Fibroblast of peridontal ligament (primary cell): ENCODE measurements at regions not wholly inside any gene's neighbourhood (a gene's known extent, or its start where the extent isn't known, plus 50 kb on each side); places are given as distances from the start of the nearest gene placed in this dataset.

ENCODE experiments used
- DNase-seq: peaks from one replicate; pipeline ENCODE4 v3.0.0-alpha.2; 2010; ENCODE audit errors: extremely low read depth

- no peak for DNase-seq
Measured at GRCh38 chr4:98765771-98766170, 107.4 kb upstream of the TSPAN5 start.

- DNase-seq: no peak
Measured at GRCh38 chr4:98758182-98758581, 99.8 kb upstream of the TSPAN5 start.

- DNase-seq: no peak
Measured at GRCh38 chr4:98754736-98755135, 96.3 kb upstream of the TSPAN5 start.

GRCh38 chr4:98749206-98749605 is 90.8 kb upstream of the TSPAN5 start:
- peak; percentile 10 for DNase-seq

DNA sequence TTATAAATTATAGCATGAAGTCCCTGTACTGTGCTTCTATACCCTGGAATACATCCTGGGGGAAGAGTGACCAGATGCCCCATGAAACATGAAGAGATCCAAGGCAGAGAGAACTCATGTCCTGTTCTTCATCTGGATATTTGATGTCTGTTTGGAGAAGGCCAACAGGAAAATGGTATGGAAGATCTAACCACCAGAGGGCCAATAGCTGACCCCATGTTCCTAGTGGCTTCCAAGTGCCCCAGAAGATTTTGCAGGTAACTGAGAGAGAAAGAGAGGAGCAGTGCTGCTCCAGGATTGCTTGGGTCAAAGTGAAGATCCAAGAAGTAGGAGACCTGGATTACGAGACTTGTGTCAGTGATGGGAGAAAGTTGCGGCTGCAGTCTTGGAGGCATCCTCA is 90.2 kb upstream of the TSPAN5 start:
- no peak for DNase-seq

DNA sequence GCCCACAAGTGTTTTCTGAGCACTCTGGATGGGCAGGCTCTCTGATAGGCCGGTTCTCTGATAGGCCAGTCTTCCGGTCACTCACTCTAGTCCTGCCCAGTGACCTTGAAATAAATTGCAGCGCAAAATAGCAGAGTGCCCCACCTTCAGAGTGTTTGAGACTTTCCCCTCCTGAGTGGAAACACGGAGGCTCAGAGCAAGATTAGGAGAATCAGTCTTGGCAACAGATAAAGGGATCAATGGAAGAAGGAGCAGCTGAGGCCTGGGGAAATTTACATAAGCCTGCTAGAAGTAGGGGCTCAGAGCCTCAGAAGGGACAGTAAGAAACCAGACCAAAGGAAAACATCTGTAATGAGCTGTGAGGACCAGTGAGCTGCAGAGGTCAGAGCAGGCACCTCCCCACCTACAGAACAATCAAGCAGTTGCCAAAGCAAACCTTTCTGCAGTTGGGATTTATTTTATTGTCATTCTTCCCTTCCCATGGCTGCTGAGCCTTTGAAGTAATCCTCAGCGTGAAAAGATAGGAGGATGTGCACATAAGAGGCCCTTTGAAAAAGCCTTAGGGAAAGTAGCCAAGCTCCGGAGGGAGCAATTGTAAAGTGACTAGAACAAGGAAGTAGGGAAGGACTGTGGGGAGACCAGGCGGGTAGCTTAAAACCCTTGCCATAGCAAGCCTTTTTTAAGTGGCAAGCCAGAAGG is 89.1 kb upstream of the TSPAN5 start:
- DNase-seq: no peak

GRCh38 chr4:98746936-98747335 is 88.5 kb upstream of the TSPAN5 start:
- DNase-seq: peak; percentile 12

DNA sequence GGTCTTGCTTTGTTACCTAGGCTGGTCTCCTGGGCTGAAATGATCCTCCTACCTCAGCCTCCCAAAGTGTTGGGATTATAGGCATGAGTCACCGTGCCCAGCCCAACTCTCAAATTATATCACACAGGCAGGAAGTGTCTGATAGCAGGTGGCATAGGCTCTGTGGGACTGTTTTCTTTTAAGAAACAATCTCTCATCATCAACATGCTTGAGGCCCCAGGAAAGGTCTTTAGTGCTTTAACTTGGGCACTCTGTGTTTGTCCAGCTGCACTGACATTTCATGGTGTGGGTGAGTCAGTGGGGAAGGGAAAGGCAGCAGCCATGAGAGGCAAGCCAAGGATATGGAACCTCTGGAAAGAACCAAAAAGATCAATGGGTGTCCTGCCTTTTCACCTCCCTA is 88.1 kb upstream of the TSPAN5 start:
- DNase-seq: peak; percentile 15

DNA sequence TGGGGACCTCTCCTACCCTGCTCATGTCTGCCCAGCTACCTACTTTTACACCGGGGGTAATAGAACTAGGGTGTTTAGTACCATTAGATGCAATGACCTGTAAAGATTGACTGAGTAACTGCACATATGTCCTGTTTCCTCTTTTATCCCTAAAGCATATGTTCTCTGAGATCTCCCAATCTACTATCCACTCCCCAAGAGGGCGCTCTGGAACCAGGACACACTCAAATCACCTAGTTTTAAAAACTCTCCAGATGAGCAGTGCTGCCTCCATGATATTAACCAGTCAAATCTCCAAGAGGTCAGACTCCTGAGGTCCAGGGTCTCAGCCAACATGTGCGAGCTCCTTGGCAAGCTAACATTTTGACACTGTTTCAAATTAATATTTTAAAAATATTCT is 87.0 kb upstream of the TSPAN5 start:
- DNase-seq: no peak

- DNase-seq: no peak
Measured at GRCh38 chr4:98744372-98745150, 86.2 kb upstream of the TSPAN5 start.

DNA sequence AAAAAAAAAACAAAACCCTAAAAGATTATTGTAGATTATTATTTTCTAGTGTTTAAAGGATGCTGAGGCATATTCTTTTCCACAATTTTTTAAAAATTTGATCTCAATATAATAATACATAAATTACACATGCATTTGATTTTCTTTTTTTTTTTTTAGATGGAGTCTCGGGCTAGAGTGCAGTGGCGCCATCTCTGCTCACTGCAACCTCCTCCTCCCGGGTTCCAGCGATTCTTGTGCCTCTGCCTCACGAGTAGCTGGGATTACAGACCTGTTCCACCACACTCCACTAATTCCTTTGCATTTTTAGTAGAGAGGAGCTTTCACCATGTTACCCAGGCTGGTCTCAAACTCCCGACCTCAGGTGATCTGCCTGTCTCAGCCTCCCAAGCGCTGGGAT is 83.5 kb upstream of the TSPAN5 start:
- no peak for DNase-seq

DNA sequence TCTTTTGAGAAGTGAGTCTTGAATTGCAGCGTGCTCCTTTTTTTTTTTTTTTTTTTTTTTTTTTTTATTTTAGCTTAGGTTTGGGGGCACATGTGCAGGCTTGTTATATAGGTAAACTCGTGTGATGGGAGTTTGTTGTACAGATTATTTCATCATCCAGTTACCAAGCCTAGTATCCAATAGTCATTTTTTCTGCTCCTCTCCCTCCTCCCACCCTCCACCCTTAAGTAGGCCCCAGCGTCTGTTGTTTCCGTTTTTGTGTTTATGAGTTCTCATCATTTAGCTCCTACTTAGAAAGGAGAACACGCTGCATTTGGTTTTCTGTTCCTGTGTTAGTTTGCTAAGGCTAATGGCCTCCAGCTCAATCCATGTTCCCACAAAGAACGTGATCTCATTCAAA is 81.3 kb upstream of the TSPAN5 start:
- DNase-seq: no peak

- no peak for DNase-seq
Measured at GRCh38 chr4:98733601-98734000, 75.2 kb upstream of the TSPAN5 start.

DNA sequence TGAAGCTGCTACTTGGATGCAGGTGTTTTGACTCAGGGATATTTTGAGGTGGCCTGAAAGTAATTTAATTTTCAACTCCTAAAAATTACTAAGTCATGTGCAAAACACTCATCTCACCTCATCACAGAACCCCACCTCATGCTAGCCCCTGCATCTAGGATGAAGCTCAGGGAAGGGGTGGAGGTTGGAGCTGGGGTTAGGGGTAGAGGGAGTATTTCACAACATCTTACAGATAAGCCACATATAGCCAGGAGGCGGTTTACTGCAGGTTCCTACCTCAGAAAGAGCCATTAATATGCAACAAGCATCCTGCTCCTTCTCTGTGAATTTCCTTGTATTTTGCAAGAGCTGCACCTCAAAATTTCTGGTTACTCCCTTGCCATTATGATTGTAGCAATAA is 70.5 kb upstream of the TSPAN5 start:
- DNase-seq: no peak

DNA sequence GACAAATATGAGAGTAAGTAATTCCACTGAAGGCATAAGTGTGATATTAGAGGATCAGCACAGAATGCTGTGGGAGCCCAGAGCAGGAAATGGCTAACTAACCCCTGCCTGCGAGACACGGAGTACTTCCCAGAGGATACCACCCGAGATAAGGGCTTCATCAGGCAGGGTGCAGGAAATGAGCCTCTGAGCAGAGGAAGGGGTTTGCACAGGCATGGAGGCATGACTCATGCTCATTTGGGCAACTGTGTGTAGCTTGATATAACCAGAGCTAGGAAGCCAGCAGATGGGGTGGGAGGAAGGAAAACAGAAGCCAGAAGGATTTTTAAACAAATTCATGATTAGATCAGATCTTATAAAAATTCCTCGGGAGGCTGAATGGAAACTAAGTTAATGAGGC is 70.0 kb upstream of the TSPAN5 start:
- peak; percentile 67 for DNase-seq

DNA sequence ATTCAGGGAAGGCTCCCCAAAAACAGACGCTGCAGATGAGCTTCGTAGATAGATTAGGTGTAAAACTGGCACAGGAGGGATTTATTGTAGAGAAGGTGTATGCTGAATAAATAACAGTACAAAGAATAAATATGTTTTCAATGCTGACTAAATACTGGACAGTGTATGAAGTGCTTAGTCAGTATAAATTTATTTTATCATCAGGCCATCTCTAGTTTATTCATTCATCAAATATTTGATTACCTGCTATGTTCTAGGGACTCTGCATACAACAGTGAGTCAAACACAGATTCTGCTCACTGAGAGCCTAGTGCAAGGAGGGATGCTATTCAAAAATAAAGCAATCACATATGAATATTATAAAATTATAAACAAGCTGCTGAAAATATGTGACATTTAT is 63.6 kb upstream of the TSPAN5 start:
- no peak for DNase-seq

DNA sequence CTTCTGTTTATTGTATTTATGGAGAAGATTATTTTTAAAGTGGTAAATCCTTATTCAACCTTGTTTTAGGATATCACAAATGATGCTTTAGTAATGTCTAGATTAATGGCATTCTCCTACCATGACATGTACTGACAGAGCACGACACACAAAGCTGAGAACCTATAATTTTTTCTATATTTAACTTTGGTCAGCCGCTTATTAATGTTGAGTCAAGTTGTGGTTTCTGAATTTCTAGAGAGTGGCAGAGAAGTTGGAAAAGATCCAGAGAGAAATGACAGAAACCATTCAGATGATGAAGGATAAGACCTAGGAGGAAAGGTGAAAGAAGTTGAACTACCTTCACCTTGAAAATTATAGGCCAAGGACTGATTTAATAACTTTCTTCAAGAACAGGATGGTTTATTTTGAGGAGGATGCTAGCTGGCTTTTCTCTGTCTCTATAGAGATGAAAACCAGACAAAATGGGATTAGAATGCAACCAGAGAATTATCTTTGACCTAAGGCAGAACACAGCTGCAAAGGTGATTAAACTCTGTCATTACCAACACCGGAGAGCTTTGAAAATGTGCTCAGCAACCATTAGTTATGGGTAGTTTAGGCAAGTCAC is 62.6 kb upstream of the TSPAN5 start:
- peak; percentile 23 for DNase-seq

- no peak for DNase-seq
Measured at GRCh38 chr4:98716796-98717195, 58.4 kb upstream of the TSPAN5 start.

GRCh38 chr4:98712607-98713006 is 54.2 kb upstream of the TSPAN5 start:
- no peak for DNase-seq

- peak; percentile 20 for DNase-seq
Measured at GRCh38 chr4:98711526-98711925, 53.1 kb upstream of the TSPAN5 start.

- no peak for DNase-seq
Measured at GRCh38 chr4:98710831-98711230, 52.4 kb upstream of the TSPAN5 start.
